H1 (cell line): ENCODE measurements at regions not wholly inside any gene's neighbourhood (a gene's known extent, or its start where the extent isn't known, plus 50 kb on each side); places are given as distances from the start of the nearest gene placed in this dataset.
"Not testable (repeated sequence)": the region's sequence is repeated elsewhere in the genome, so short reads cannot be mapped to it uniquely, and the experiment has no call there.

Source experiments
- CTCF ChIA-PET: fragments of 300-600 bp; sonication (Branson Sonifier 250); formaldehyde crosslinking; loops from one replicate; lab custom pipeline; 2021; ENCODE audit not compliant: partially characterized antibody; lab: Charles Lee
- POLR2A ChIA-PET: fragments of 300-600 bp; sonication (Branson Sonifier 250); formaldehyde crosslinking; loops from one replicate; lab custom pipeline; 2021; ENCODE audit warnings: inconsistent platforms; ENCODE audit not compliant: partially characterized antibody; lab: Charles Lee
- DNase-seq, 2 experiments: peaks; one replicate each; pipeline versions ENCODE4 v3.0.0 to v3.0.0-alpha.2; 2010 to 2022; ENCODE audit warnings: low spot score in 2 of 2, low read depth in 1 of 2, mixed read lengths in 1 of 2
- FAIRE-seq: peaks from 2 replicates; lab custom pipeline; 2011; peaks lifted over from hg19 to GRCh38; lab: Jason Lieb, UNC
- H2AFZ ChIP-seq: 2 replicates; pipeline ENCODE4 v1.8.1; 2012; ENCODE audit warnings: low read length, inconsistent platforms
- H2AK5ac ChIP-seq: 2 replicates; pipeline ENCODE4 v1.6.1; 2013; ENCODE audit warnings: low read depth, low read length
- H2BK120ac ChIP-seq: replicated peaks from 2 replicates; pipeline ENCODE3; 2013; ENCODE audit warnings: low read depth, low read length, inconsistent platforms
- H2BK12ac ChIP-seq: 2 replicates; pipeline ENCODE4 v1.6.1; 2013; ENCODE audit warnings: low read depth, low read length
- H2BK15ac ChIP-seq: 2 replicates; pipeline ENCODE4 v1.6.1; 2013; ENCODE audit warnings: low read length
- H2BK20ac ChIP-seq: 2 replicates; pipeline ENCODE4 v1.6.1; 2013; ENCODE audit warnings: low read length
- H2BK5ac ChIP-seq: 2 replicates; pipeline ENCODE4 v1.6.1; 2013; ENCODE audit warnings: low read depth, low read length
- H3K14ac ChIP-seq: 2 replicates; pipeline ENCODE4 v1.6.1; 2013; ENCODE audit warnings: inconsistent platforms; ENCODE audit not compliant: insufficient read length
- H3K18ac ChIP-seq: 2 replicates; pipeline ENCODE4 v1.6.1; 2013; ENCODE audit warnings: low read length; ENCODE audit errors: extremely low read depth
- H3K23ac ChIP-seq: 2 replicates; pipeline ENCODE4 v1.6.1; 2013; ENCODE audit warnings: inconsistent platforms; ENCODE audit not compliant: insufficient read length
- H3K23me2 ChIP-seq: 2 replicates; pipeline ENCODE4 v1.6.1; 2013; ENCODE audit warnings: low read depth, low read length
- H3K27ac ChIP-seq: 2 replicates; pipeline ENCODE4 v1.6.1; 2011; ENCODE audit warnings: low read depth, low read length, inconsistent platforms
- H3K27me3 ChIP-seq, 4 experiments: replicated peaks in 1 of 4; 1 replicate in 1 of 4; 2 replicates in 3 of 4; pipeline versions ENCODE4 v1.6.1 to v1.8.1; 2011 to 2013; ENCODE audit warnings: low read length in 3 of 4, mild to moderate bottlenecking in 3 of 4, inconsistent platforms in 2 of 4, mixed read lengths in 2 of 4, moderate library complexity in 1 of 4; ENCODE audit not compliant: control insufficient read depth in 3 of 4, insufficient read depth in 3 of 4; ENCODE audit errors: extremely low read depth in 1 of 4
- H3K36me3 ChIP-seq, 4 experiments: 2 replicates each; pipeline versions ENCODE4 v1.6.1 to v1.8.1; 2011 to 2013; ENCODE audit warnings: mild to moderate bottlenecking in 4 of 4, low read length in 3 of 4, moderate library complexity in 2 of 4, control low read depth in 1 of 4, inconsistent platforms in 1 of 4; ENCODE audit not compliant: insufficient read depth in 4 of 4, control insufficient read depth in 2 of 4
- H3K4ac ChIP-seq: replicated peaks from 2 replicates; pipeline ENCODE3; 2013; ENCODE audit warnings: low read length, low read depth, mixed read lengths, inconsistent platforms; ENCODE audit not compliant: insufficient read length
- H3K4me1 ChIP-seq, 4 experiments: replicated peaks in 1 of 4; 1 replicate in 1 of 4; 2 replicates in 3 of 4; pipeline versions ENCODE4 v1.6.1 to v1.8.1; 2011 to 2013; ENCODE audit warnings: low read length in 3 of 4, inconsistent platforms in 2 of 4, mixed read lengths in 1 of 4; ENCODE audit not compliant: insufficient read depth in 4 of 4, control insufficient read depth in 3 of 4
- H3K4me2 ChIP-seq, 2 experiments: 2 replicates each; pipeline versions ENCODE4 v1.6.1 to v1.8.1; 2011 to 2013; ENCODE audit warnings: low read depth in 2 of 2, low read length in 2 of 2, control low read depth in 1 of 2, inconsistent platforms in 1 of 2, mild to moderate bottlenecking in 1 of 2; ENCODE audit not compliant: insufficient read depth in 1 of 2
- H3K4me3 ChIP-seq, 4 experiments: fragments of 200-600, 300-600 bp in 1 of 4; sonication (generic), shearing (Covaris generic), sonication (Bioruptor Twin) in 1 of 4; 2 replicates each; pipeline versions ENCODE4 v1.5.1 to v1.8.1; 2011 to 2016; ENCODE audit warnings: low read length in 4 of 4, low read depth in 3 of 4, control low read depth in 2 of 4, inconsistent platforms in 2 of 4, mild to moderate bottlenecking in 2 of 4, mixed read lengths in 1 of 4, moderate library complexity in 1 of 4; ENCODE audit not compliant: insufficient read depth in 2 of 4; ENCODE audit errors: extremely low read depth in 1 of 4
- H3K56ac ChIP-seq: replicated peaks from 2 replicates; pipeline ENCODE3; 2013; ENCODE audit warnings: low read depth, mild to moderate bottlenecking, mixed read lengths, low read length, inconsistent platforms; ENCODE audit not compliant: insufficient read length
- H3K79me1 ChIP-seq: 2 replicates; pipeline ENCODE4 v1.6.1; 2013; ENCODE audit warnings: low read depth, low read length, control low read depth
- H3K79me2 ChIP-seq, 2 experiments: 2 replicates each; pipeline versions ENCODE4 v1.6.1 to v1.8.1; 2012 to 2013; ENCODE audit warnings: low read length in 2 of 2, mild to moderate bottlenecking in 2 of 2, inconsistent platforms in 1 of 2; ENCODE audit not compliant: insufficient read depth in 2 of 2, control insufficient read depth in 1 of 2
- H3K9ac ChIP-seq, 4 experiments: replicated peaks in 1 of 4; 1 replicate in 1 of 4; 2 replicates in 3 of 4; pipeline versions ENCODE4 v1.6.1 to v1.8.1; 2011 to 2013; ENCODE audit warnings: low read depth in 3 of 4, low read length in 3 of 4, control low read depth in 2 of 4, mild to moderate bottlenecking in 2 of 4, moderate library complexity in 2 of 4, inconsistent platforms in 1 of 4; ENCODE audit errors: extremely low read depth in 1 of 4
- H3K9me3 ChIP-seq, 2 experiments: 2 replicates each; pipeline versions ENCODE4 v1.6.1 to v1.8.1; 2012 to 2013; ENCODE audit warnings: mild to moderate bottlenecking in 2 of 2, moderate library complexity in 2 of 2, control low read depth in 1 of 2, inconsistent platforms in 1 of 2, low read depth in 1 of 2, low read length in 1 of 2, mixed read lengths in 1 of 2; ENCODE audit not compliant: insufficient read depth in 2 of 2
- H4K20me1 ChIP-seq, 2 experiments: replicated peaks in 1 of 2; 2 replicates each; pipeline versions ENCODE3 to v1.8.1; 2011 to 2013; ENCODE audit warnings: inconsistent platforms in 2 of 2, low read length in 2 of 2, mild to moderate bottlenecking in 1 of 2; ENCODE audit not compliant: insufficient read depth in 2 of 2, control insufficient read depth in 1 of 2
- H4K5ac ChIP-seq: 2 replicates; pipeline ENCODE4 v1.6.1; 2013; ENCODE audit warnings: low read length, low read depth, mixed read lengths, inconsistent platforms; ENCODE audit not compliant: insufficient read length
- H4K8ac ChIP-seq: 2 replicates; pipeline ENCODE4 v1.8.0; 2013; ENCODE audit warnings: mild to moderate bottlenecking, moderate library complexity, low read length, inconsistent platforms; ENCODE audit not compliant: insufficient read depth; ENCODE audit errors: extremely low read depth
- H4K91ac ChIP-seq: replicated peaks from 2 replicates; pipeline ENCODE3; 2013; ENCODE audit warnings: low read length, mixed read lengths, inconsistent platforms; ENCODE audit not compliant: insufficient read length
- WGBS, 2 experiments: shearing (Covaris generic) in 1 of 2; methylation state at CpG; one replicate each; pipeline versions ENCODE4 v1.1.6 to v1.1.7; 2013 to 2015; ENCODE audit warnings: low lambda C conversion rate in 2 of 2, mixed read lengths in 2 of 2, inconsistent platforms in 1 of 2, low coverage in 1 of 2, missing lambda C conversion rate in 1 of 2; ENCODE audit not compliant: insufficient replicate concordance in 2 of 2, insufficient coverage in 1 of 2, insufficient read length in 1 of 2; ENCODE audit errors: extremely low coverage in 1 of 2, missing lambda C conversion rate in 1 of 2; 5-methylcytosine and 5-hydroxymethylcytosine counted together

GRCh38 chr6:85838351-85839119, 195.8 kb upstream of the SYNCRIP start:
- H2BK20ac ChIP-seq, H2BK5ac ChIP-seq, POLR2A ChIA-PET, H3K4ac ChIP-seq, H3K9ac ChIP-seq, H2BK15ac ChIP-seq, H3K4me1 ChIP-seq, H3K18ac ChIP-seq, H2BK120ac ChIP-seq, H3K4me3 ChIP-seq, H3K4me2 ChIP-seq, H4K91ac ChIP-seq, H3K56ac ChIP-seq, FAIRE-seq, H3K14ac ChIP-seq, H4K5ac ChIP-seq, H3K79me2 ChIP-seq, CTCF ChIA-PET, H2BK12ac ChIP-seq, H3K27ac ChIP-seq, H3K23ac ChIP-seq, DNase-seq, H3K27me3 ChIP-seq, H3K79me1 ChIP-seq, H2AFZ ChIP-seq, H4K20me1 ChIP-seq, H2AK5ac ChIP-seq, H4K8ac ChIP-seq, H3K36me3 ChIP-seq, H3K23me2 ChIP-seq: not testable (repeated sequence)
- H3K9me3 ChIP-seq = peaks cover 0 to 17% of the 10 kb centered on the region in 2 experiments; a peak in 2 of 4 replicates
- WGBS, 2 experiments = 98% methylated on average over 10 of the region's 37 CpGs; no CpG with 5 or more reads in 1 of the 2 experiments
